CD14-positive monocyte (primary cell): ENCODE measurements at regions not wholly inside any gene's neighbourhood (a gene's known extent, or its start where the extent isn't known, plus 50 kb on each side); places are given as distances from the start of the nearest gene placed in this dataset.
"Not testable (repeated sequence)": the region's sequence is repeated elsewhere in the genome, so short reads cannot be mapped to it uniquely, and the experiment has no call there.

Source experiments
- DNase-seq, 3 donors: peaks; one replicate each; pipeline ENCODE4 v3.0.0-alpha.2; 2011 to 2022
- H2AFZ ChIP-seq: 2 replicates; pipeline ENCODE4 v1.6.0; 2012; ENCODE audit warnings: mild to moderate bottlenecking, low read depth, low read length, inconsistent platforms; ENCODE audit not compliant: insufficient read depth, poor library complexity, severe bottlenecking
- H3K27ac ChIP-seq, 2 donors: 1 replicate in 1 of 2; 2 replicates in 1 of 2; pipeline ENCODE4 v1.5.1; 2012 to 2013; ENCODE audit warnings: low read length in 2 of 2, control low read depth in 1 of 2, inconsistent platforms in 1 of 2, low read depth in 1 of 2, mild to moderate bottlenecking in 1 of 2
- H3K27me3 ChIP-seq, 2 donors: one replicate each; pipeline versions ENCODE4 v1.6.0 to v1.6.1; 2011 to 2013; ENCODE audit warnings: low read length in 2 of 2; ENCODE audit not compliant: control insufficient read depth in 2 of 2, insufficient read depth in 2 of 2
- H3K36me3 ChIP-seq, 2 donors: replicated peaks in 1 of 2; 1 replicate in 1 of 2; 2 replicates in 1 of 2; pipeline versions ENCODE4 v1.5.1 to v1.6.1; 2012 to 2013; ENCODE audit warnings: low read length in 2 of 2, control low read depth in 1 of 2, inconsistent platforms in 1 of 2, mild to moderate bottlenecking in 1 of 2; ENCODE audit not compliant: insufficient read depth in 2 of 2, control insufficient read depth in 1 of 2
- H3K4me1 ChIP-seq, 2 donors: 1 replicate in 1 of 2; 2 replicates in 1 of 2; pipeline versions ENCODE4 v1.5.1 to v1.6.1; 2012 to 2013; ENCODE audit warnings: low read length in 2 of 2, control low read depth in 1 of 2, inconsistent platforms in 1 of 2, mild to moderate bottlenecking in 1 of 2, moderate library complexity in 1 of 2; ENCODE audit not compliant: insufficient read depth in 2 of 2, control insufficient read depth in 1 of 2
- H3K4me2 ChIP-seq: replicated peaks from 2 replicates; pipeline ENCODE3; 2012; ENCODE audit warnings: low read length, moderate library complexity, mild to moderate bottlenecking; ENCODE audit not compliant: poor library complexity, severe bottlenecking; ENCODE audit errors: extremely low read depth
- H3K4me3 ChIP-seq, 3 experiments: fragments of 200-600 bp in 1 of 3; sonication (generic) in 1 of 3; replicated peaks in 1 of 3; 1 replicate in 2 of 3; 2 replicates in 1 of 3; pipeline ENCODE4 v1.5.1; 2011 to 2013; ENCODE audit warnings: low read length in 3 of 3, mild to moderate bottlenecking in 3 of 3, control low read depth in 2 of 3, low read depth in 2 of 3, inconsistent platforms in 1 of 3, moderate library complexity in 1 of 3
- H3K79me2 ChIP-seq: 2 replicates; pipeline ENCODE4 v1.6.0; 2012; ENCODE audit warnings: mild to moderate bottlenecking, control low read depth, inconsistent platforms, low read length, moderate library complexity; ENCODE audit not compliant: insufficient read depth
- H3K9ac ChIP-seq: 2 replicates; pipeline ENCODE4 v1.6.0; 2017; ENCODE audit warnings: low read length, mild to moderate bottlenecking; ENCODE audit not compliant: insufficient read depth, poor library complexity, severe bottlenecking
- H3K9me3 ChIP-seq, 2 donors: replicated peaks in 1 of 2; 1 replicate in 1 of 2; 2 replicates in 1 of 2; pipeline versions ENCODE4 v1.5.1 to v1.6.1; 2012 to 2013; ENCODE audit warnings: low read length in 2 of 2, control low read depth in 1 of 2; ENCODE audit not compliant: control insufficient read depth in 1 of 2, insufficient read depth in 1 of 2
- H4K20me1 ChIP-seq: 2 replicates; pipeline ENCODE4 v1.6.0; 2012; ENCODE audit warnings: mild to moderate bottlenecking, low read length, control low read depth, moderate library complexity; ENCODE audit not compliant: insufficient read depth
- H3K27ac Mint-ChIP-seq, 7 donors: one replicate each; pipeline ENCODE4 v1.8.0; 2020; ENCODE audit warnings: mild to moderate bottlenecking in 7 of 7, mixed read lengths in 7 of 7, moderate library complexity in 6 of 7, inconsistent platforms in 2 of 7
- H3K27me3 Mint-ChIP-seq, 3 donors: one replicate each; pipeline ENCODE4 v1.8.0; 2021 to 2022; ENCODE audit warnings: low read depth in 3 of 3, mild to moderate bottlenecking in 3 of 3, mixed read lengths in 3 of 3, moderate library complexity in 3 of 3, inconsistent platforms in 1 of 3
- H3K36me3 Mint-ChIP-seq, 2 donors: one replicate each; pipeline ENCODE4 v1.8.0; 2020; ENCODE audit warnings: mixed read lengths in 2 of 2, inconsistent platforms in 1 of 2, mild to moderate bottlenecking in 1 of 2
- H3K4me1 Mint-ChIP-seq: one replicate; pipeline ENCODE4 v1.8.0; 2020; ENCODE audit warnings: mild to moderate bottlenecking, mixed read lengths
- H3K4me3 Mint-ChIP-seq, 2 donors: one replicate each; pipeline ENCODE4 v1.8.0; 2020; ENCODE audit warnings: mild to moderate bottlenecking in 2 of 2, mixed read lengths in 2 of 2, moderate library complexity in 1 of 2
- H3K9me3 Mint-ChIP-seq, 7 donors: one replicate each; pipeline ENCODE4 v1.8.0; 2020 to 2022; ENCODE audit warnings: mixed read lengths in 7 of 7, mild to moderate bottlenecking in 6 of 7, moderate library complexity in 6 of 7, inconsistent platforms in 2 of 7
- WGBS: methylation state at CpG from one replicate; pipeline ENCODE4 v1.1.5; 2013; ENCODE audit warnings: missing lambda C conversion rate; ENCODE audit not compliant: insufficient coverage; 5-methylcytosine and 5-hydroxymethylcytosine counted together
- intact Hi-C, 2 donors: fragments of 100-400 bp; cut with micrococcal nuclease; formaldehyde crosslinking; loops; one replicate each; pipeline versions ENCODE4 v1.15.0 to v1.15.1; 2023
- TF ChIP-seq, protein P1 (sequence below): fragments of 200-600 bp; IDR thresholded peaks from one replicate; pipeline ENCODE4 v1.8.0; 2022; ENCODE audit warnings: antibody characterized with exemption, mild to moderate bottlenecking

DNA sequence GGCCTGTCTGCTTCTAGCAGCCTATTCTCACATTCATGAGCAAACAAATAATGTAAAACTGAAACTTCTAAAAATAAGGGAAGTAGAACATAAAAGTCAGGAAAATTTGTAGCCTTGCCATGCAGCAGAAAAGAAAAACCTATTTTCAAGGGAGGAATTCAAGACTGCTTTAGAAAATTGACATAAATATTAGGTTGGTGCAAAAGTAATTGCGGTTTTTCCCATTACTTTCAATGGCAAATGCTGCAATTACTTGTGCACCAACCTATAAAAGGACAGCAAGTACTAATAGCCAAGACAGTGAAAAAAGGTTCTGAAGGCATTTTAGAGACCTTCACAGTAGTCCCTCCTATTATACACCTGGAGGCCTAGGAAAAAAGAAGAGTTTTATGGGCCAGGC lies 457.8 kb downstream of the KLHL4 start:
- no peaks in the 10 kb centered on the region for H3K36me3 Mint-ChIP-seq
- H3K4me3 Mint-ChIP-seq = no peak overlapping the region
- no peaks in the 10 kb centered on the region for H4K20me1 ChIP-seq
- no peaks in the 10 kb centered on the region for H3K4me1 ChIP-seq
- no peaks in the 10 kb centered on the region for H3K36me3 ChIP-seq
- TF ChIP-seq, protein P1, sequence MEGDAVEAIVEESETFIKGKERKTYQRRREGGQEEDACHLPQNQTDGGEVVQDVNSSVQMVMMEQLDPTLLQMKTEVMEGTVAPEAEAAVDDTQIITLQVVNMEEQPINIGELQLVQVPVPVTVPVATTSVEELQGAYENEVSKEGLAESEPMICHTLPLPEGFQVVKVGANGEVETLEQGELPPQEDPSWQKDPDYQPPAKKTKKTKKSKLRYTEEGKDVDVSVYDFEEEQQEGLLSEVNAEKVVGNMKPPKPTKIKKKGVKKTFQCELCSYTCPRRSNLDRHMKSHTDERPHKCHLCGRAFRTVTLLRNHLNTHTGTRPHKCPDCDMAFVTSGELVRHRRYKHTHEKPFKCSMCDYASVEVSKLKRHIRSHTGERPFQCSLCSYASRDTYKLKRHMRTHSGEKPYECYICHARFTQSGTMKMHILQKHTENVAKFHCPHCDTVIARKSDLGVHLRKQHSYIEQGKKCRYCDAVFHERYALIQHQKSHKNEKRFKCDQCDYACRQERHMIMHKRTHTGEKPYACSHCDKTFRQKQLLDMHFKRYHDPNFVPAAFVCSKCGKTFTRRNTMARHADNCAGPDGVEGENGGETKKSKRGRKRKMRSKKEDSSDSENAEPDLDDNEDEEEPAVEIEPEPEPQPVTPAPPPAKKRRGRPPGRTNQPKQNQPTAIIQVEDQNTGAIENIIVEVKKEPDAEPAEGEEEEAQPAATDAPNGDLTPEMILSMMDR = no peak
- H3K9me3 ChIP-seq = peaks cover 0 to 3% of the 10 kb centered on the region in 2 donors
- no peak overlapping the region for H3K27ac Mint-ChIP-seq
- no peaks in the 10 kb centered on the region for H3K27me3 Mint-ChIP-seq
- no CpG with 5 or more reads among the region's 1 CpG for WGBS
- no peak overlapping the region for H3K4me2 ChIP-seq
- no peak for DNase-seq
- no peak overlapping the region for H3K27ac ChIP-seq
- H3K27me3 ChIP-seq = no peaks in the 10 kb centered on the region
- intact Hi-C loops = no loop called here
- no peaks in the 10 kb centered on the region for H3K79me2 ChIP-seq
- peaks cover 0 to 8% (median 4%) of the 10 kb centered on the region in 7 donors for H3K9me3 Mint-ChIP-seq
- H3K4me1 Mint-ChIP-seq = no peaks in the 10 kb centered on the region
- no peak overlapping the region for H2AFZ ChIP-seq
- H3K9ac ChIP-seq = no peak overlapping the region
- no peak overlapping the region for H3K4me3 ChIP-seq

DNA sequence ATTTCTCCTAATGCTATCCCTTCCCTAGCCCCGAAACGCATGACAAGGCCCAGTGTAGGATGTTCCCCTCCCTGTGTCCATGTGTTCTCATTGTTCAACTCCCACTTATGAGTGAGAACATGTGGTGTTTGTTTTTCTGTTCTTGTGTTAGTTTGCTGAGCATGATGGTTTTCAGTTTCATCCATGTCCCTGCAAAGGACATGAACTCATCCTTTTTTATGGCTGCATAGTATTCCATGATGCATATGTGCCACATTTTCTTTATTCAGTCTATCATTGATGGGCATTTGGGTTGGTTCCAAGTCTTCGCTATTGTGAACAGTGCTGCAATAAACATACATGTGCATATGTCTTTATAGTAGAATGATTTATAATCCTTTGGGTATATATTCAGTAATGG lies 490.3 kb downstream of the KLHL4 start:
- H3K79me2 ChIP-seq, H3K27ac Mint-ChIP-seq, DNase-seq, H3K36me3 Mint-ChIP-seq, H2AFZ ChIP-seq, intact Hi-C loops, H3K27me3 Mint-ChIP-seq, H3K27me3 ChIP-seq, H4K20me1 ChIP-seq, H3K4me3 ChIP-seq, H3K9ac ChIP-seq, H3K27ac ChIP-seq, H3K4me1 ChIP-seq, H3K36me3 ChIP-seq, H3K9me3 ChIP-seq, H3K4me3 Mint-ChIP-seq, H3K4me2 ChIP-seq, H3K4me1 Mint-ChIP-seq: not testable (repeated sequence)
- WGBS = no CpG with 5 or more reads among the region's 3 CpGs
- peaks cover 2 to 16% (median 5%) of the 10 kb centered on the region in 7 donors for H3K9me3 Mint-ChIP-seq
